Nephron (organoid): ENCODE measurements at regions not wholly inside any gene's neighbourhood (a gene's known extent, or its start where the extent isn't known, plus 50 kb on each side); places are given as distances from the start of the nearest gene placed in this dataset.

ENCODE experiments used
- H3K27ac Mint-ChIP-seq, 3 experiments: 2 replicates each; pipeline ENCODE4 v1.8.0; 2020; ENCODE audit warnings: mixed read lengths in 3 of 3, mild to moderate bottlenecking in 2 of 3, moderate library complexity in 1 of 3
- H3K27me3 Mint-ChIP-seq: 2 replicates; pipeline ENCODE4 v1.8.0; 2021; ENCODE audit warnings: low read depth, mild to moderate bottlenecking, moderate library complexity, mixed read lengths
- H3K36me3 Mint-ChIP-seq: 2 replicates; pipeline ENCODE4 v1.8.0; 2020; ENCODE audit warnings: low read depth, mixed read lengths
- H3K4me1 Mint-ChIP-seq: 2 replicates; pipeline ENCODE4 v1.8.0; 2020; ENCODE audit warnings: mixed read lengths
- H3K4me3 Mint-ChIP-seq, 3 experiments: 2 replicates each; pipeline ENCODE4 v1.8.0; 2020; ENCODE audit warnings: mild to moderate bottlenecking in 3 of 3, mixed read lengths in 3 of 3, moderate library complexity in 2 of 3
- H3K9me3 Mint-ChIP-seq: 2 replicates; pipeline ENCODE4 v1.8.0; 2020; ENCODE audit warnings: mixed read lengths
- TF ChIP-seq, protein P1 (sequence below), 3 experiments: fragments of 200-600 bp; sonication (generic); IDR thresholded peaks; one replicate each; pipeline ENCODE4 v1.5.0; 2021; ENCODE audit warnings: antibody characterized with exemption in 3 of 3; ENCODE audit not compliant: unreplicated experiment in 3 of 3

DNA sequence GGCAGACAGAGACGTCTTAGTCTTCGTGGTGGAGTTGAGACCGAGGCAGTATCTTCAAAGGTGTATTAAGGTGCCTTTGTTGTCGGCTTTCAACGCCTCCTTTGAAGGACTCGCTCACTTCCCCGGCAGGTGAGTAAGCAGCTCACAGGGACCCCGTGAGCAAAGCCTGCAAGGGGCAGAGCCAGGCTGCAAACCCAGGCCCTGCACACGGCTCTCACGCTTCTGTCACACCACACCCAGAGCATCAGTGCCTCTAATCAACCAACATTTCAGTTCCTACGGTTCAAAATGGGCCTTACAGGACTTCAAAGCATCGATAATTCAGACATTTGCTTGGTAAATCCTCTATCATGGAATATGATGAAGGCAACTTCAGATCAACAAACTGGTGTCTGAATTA is 64.8 kb upstream of the INSIG1 start:
- Mint-ChIP-seq H3K4me1 (peaks cover 69% of the 10 kb centered on the region), H3K9me3 (no peaks in the 10 kb centered on the region), H3K27me3 (no peaks in the 10 kb centered on the region), H3K27ac (peak overlapping the region; percentile 36 to 77 (median 70)), H3K36me3 (no peaks in the 10 kb centered on the region), H3K4me3 (no peak overlapping the region)
- TF ChIP-seq, protein P1, sequence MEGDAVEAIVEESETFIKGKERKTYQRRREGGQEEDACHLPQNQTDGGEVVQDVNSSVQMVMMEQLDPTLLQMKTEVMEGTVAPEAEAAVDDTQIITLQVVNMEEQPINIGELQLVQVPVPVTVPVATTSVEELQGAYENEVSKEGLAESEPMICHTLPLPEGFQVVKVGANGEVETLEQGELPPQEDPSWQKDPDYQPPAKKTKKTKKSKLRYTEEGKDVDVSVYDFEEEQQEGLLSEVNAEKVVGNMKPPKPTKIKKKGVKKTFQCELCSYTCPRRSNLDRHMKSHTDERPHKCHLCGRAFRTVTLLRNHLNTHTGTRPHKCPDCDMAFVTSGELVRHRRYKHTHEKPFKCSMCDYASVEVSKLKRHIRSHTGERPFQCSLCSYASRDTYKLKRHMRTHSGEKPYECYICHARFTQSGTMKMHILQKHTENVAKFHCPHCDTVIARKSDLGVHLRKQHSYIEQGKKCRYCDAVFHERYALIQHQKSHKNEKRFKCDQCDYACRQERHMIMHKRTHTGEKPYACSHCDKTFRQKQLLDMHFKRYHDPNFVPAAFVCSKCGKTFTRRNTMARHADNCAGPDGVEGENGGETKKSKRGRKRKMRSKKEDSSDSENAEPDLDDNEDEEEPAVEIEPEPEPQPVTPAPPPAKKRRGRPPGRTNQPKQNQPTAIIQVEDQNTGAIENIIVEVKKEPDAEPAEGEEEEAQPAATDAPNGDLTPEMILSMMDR (IDR thresholded peaks at IDR 0.05; ENCODE audit: unreplicated experiment in 3 of 3) = no peak

DNA sequence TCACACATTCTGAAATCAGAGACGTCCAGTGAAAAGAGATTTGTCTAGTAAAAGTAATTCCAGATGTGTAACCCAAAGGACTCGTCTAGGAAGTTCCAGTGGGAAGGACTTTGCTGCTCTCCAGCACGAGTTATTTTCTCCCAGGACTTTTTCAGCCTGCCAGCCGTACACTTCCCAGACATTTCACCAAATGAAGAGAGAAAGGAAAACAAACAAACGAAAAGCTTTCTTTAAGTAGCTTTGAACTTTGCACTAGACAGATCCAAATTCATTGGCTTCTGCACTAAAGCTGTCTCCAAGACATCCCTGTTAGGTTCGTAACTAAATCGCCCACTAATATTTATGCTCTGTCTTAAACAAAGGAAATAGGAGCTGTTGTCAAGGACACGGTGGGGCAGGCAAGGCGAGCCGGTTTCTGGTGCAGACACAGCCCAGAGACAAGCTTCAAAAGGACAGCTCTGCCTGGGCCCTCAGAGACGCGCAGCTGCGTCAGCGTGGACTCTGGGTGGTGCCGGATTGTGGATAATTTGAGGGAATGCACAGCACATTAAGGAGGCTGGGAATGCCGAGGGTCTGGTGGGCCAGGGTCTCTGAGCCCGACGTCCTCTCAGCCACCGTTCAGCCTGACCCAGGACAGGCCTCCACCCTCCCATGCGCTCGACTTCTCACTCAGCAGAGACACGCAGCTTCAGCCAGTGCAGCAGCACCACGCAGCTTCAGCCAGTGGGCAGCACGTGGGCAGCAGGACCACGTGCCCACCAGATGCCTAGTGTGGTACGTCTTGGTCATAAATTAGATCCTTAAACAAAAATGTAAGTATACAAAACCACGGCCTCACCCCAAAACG is 64.1 kb upstream of the INSIG1 start:
- Mint-ChIP-seq H3K9me3 (no peaks in the 10 kb centered on the region), H3K27me3 (no peaks in the 10 kb centered on the region), H3K4me1 (peaks cover 63% of the 10 kb centered on the region), H3K27ac (peak overlapping the region; percentile 36 to 77 (median 70)), H3K4me3 (no peak overlapping the region), H3K36me3 (no peaks in the 10 kb centered on the region)
- TF ChIP-seq, protein P1 (IDR thresholded peaks at IDR 0.05; ENCODE audit: unreplicated experiment in 3 of 3) = no peak

DNA sequence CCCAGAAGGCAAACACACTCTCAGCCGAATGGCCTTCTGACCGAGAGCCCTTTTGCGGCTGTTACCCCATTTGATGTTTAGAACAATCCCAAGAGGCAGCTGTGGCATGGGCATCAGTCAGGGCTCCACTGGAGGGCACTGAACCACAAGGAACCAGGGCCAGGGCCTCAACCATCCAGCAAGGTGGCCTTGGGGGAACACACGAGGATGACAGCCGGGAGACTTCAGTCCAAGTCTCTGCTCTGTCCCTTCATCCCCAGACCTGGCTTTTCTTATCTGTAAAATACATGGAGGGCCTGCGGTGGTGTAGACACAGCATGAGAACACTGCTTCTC is 63.6 kb upstream of the INSIG1 start:
- peak overlapping the region in 2 of 3 experiments; percentile 70 to 77 for H3K27ac Mint-ChIP-seq
- H3K4me1 Mint-ChIP-seq = peaks cover 57% of the 10 kb centered on the region
- H3K4me3 Mint-ChIP-seq = no peak overlapping the region
- TF ChIP-seq, protein P1 (IDR thresholded peaks at IDR 0.05; ENCODE audit: unreplicated experiment in 3 of 3) = no peak
- no peaks in the 10 kb centered on the region for H3K27me3 Mint-ChIP-seq
- no peaks in the 10 kb centered on the region for H3K36me3 Mint-ChIP-seq
- H3K9me3 Mint-ChIP-seq = no peaks in the 10 kb centered on the region

DNA sequence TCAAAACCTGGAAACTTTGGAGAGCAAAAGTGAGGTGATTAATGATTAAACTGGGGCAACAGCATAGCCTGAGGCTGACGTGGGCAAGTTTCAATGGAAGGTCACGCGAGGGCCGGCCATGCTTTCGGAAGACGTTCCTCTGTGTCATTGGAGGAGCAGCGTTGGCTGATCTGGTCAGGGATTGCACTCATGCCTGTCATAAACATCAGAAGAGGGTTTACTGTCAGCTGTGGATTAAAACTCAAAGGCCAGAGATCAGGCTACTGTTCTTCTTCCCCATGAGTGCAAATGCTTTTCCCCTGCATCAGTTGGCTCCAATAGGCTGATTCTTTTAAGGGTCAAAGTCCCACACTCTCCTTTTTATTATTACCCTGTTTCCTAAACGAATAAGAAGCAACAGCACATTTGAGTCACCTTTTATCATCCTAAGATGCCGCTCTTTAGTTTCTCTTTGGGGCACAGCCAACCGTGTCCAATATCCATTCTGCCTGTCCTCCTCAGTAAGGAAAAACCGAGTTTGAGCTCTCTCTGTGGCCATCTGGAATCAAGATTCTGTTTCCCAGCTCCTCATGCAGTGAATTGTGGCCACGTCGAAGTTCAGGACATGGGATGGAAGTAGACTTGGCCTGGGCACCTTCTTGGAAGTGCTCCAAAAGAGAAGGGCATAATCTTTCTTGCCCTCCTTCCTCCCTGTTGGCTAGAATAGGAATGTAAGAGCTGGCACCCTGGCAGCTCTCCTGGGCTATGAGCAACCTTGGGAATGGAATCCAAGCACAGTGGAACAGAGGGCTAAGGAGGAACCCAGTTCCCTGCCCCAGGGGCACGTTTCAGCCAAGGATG is 62.5 kb upstream of the INSIG1 start:
- Mint-ChIP-seq H3K9me3 (no peaks in the 10 kb centered on the region), H3K4me3 (no peak overlapping the region), H3K27ac (peak overlapping the region; percentile 28 to 86 (median 30)), H3K27me3 (no peaks in the 10 kb centered on the region), H3K4me1 (peaks cover 54% of the 10 kb centered on the region), H3K36me3 (no peaks in the 10 kb centered on the region)
- TF ChIP-seq, protein P1 (IDR thresholded peaks at IDR 0.05; ENCODE audit: unreplicated experiment in 3 of 3) = no peak

DNA sequence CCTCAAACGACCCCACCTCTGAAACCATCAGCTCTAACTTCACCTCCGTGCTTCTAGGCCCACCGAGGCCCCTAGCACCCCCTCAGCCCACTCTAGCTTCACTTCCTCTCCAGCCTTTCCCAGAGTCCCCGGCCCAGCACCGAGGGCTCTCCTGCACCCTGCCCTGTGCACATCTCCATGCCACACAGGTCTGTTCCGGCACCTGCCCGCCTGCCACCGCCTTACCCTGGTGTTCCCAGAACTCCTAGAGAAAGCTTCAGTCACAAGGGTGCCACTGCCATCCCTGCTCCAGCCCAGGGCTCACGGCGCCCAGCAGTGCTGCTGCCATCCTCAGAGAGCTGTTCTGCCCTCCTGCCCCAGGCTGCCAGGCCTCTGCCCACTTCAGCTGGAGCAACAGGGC is 61.3 kb upstream of the INSIG1 start:
- Mint-ChIP-seq H3K27ac (no peak overlapping the region), H3K27me3 (no peaks in the 10 kb centered on the region), H3K4me1 (peaks cover 48% of the 10 kb centered on the region), H3K4me3 (no peak overlapping the region), H3K36me3 (no peaks in the 10 kb centered on the region), H3K9me3 (no peaks in the 10 kb centered on the region)
- TF ChIP-seq, protein P1 (IDR thresholded peaks at IDR 0.05; ENCODE audit: unreplicated experiment in 3 of 3) = no peak
